ENCODE measurements at regions not wholly inside any gene's neighbourhood (a gene's known extent, or its start where the extent isn't known, plus 50 kb on each side); places are given as distances from the start of the nearest gene placed in this dataset.

DNA sequence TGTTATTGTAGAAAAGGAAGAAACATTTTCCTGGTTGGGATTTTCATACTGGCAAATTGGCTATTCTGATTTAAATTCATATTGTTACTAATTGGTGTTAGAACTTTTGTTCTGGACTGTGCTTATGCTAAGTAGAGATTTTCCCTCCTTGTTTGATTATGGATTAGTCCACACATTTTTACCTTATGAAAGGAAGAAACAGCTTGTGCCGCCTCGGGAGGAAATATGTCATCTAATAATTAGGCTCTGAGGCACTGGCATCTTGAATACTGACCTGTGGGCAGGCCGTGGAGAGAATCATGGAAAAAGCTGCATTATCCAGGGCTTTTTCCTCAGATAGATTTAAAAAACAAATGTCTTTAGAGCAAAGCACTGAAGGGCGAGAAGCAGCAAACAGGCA, 344.3 kb upstream of the TBL1XR1 start:
- Histone ChIP-seq H3K23me2 (ENCODE audit: low read depth, low read length) (no peaks in the 10 kb centered on the region), H3K36me3 (ENCODE audit: control insufficient read depth in 2 of 4, insufficient read depth in 4 of 4, low read length in 3 of 4) (no peaks in the 10 kb centered on the region; a peak in 1 of 8 replicates), H4K91ac (replicated peaks; ENCODE audit: insufficient read length, low read length) (no peak overlapping the region), H3K56ac (replicated peaks; ENCODE audit: insufficient read length, low read depth, low read length) (no peak overlapping the region), H3K9ac (replicated peaks in 1 of 4; ENCODE audit: extremely low read depth in 1 of 4, low read depth in 3 of 4, low read length in 3 of 4) (no peak overlapping the region), H2BK12ac (ENCODE audit: low read depth, low read length) (no peak overlapping the region), H2AK5ac (ENCODE audit: low read depth, low read length) (no peak overlapping the region), H3K27me3 (replicated peaks in 1 of 4; ENCODE audit: control insufficient read depth in 3 of 4, extremely low read depth in 1 of 4, insufficient read depth in 3 of 4, low read length in 3 of 4) (no peaks in the 10 kb centered on the region), H4K20me1 (replicated peaks in 1 of 2; ENCODE audit: control insufficient read depth in 1 of 2, insufficient read depth in 2 of 2, low read length in 2 of 2) (no peaks in the 10 kb centered on the region), H2AFZ (ENCODE audit: low read length) (no peak overlapping the region), H3K79me2 (ENCODE audit: control insufficient read depth in 1 of 2, insufficient read depth in 2 of 2, low read length in 2 of 2) (no peaks in the 10 kb centered on the region), H3K4me2 (ENCODE audit: insufficient read depth in 1 of 2, low read depth in 2 of 2, low read length in 2 of 2) (no peak overlapping the region), H2BK120ac (replicated peaks; ENCODE audit: low read depth, low read length) (no peak overlapping the region), H4K8ac (ENCODE audit: extremely low read depth, insufficient read depth, low read length) (no peak overlapping the region), H3K23ac (ENCODE audit: insufficient read length) (no peak overlapping the region), H3K27ac (ENCODE audit: low read depth, low read length) (no peak overlapping the region), H3K18ac (ENCODE audit: extremely low read depth, low read length) (no peak overlapping the region), H3K4ac (replicated peaks; ENCODE audit: insufficient read length, low read depth, low read length) (no peak overlapping the region), H3K4me3 (ENCODE audit: extremely low read depth in 1 of 4, insufficient read depth in 2 of 4, low read depth in 3 of 4, low read length in 4 of 4) (no peak overlapping the region), H4K5ac (ENCODE audit: insufficient read length, low read depth, low read length) (no peak overlapping the region), H2BK15ac (ENCODE audit: low read length) (no peak overlapping the region), H3K9me3 (ENCODE audit: insufficient read depth in 2 of 2, low read depth in 1 of 2, low read length in 1 of 2) (no peaks in the 10 kb centered on the region), H3K4me1 (replicated peaks in 1 of 4; ENCODE audit: control insufficient read depth in 3 of 4, insufficient read depth in 4 of 4, low read length in 3 of 4) (peaks cover 0 to 7% (median 3%) of the 10 kb centered on the region in 4 experiments; a peak in 4 of 7 replicates), H2BK5ac (ENCODE audit: low read depth, low read length) (no peak overlapping the region), H3K79me1 (ENCODE audit: low read depth, low read length) (no peaks in the 10 kb centered on the region), H3K14ac (ENCODE audit: insufficient read length) (no peak overlapping the region), H2BK20ac (ENCODE audit: low read length) (no peak overlapping the region)
- FAIRE-seq: no peak
- CTCF ChIA-PET (ENCODE audit: partially characterized antibody): no interaction called here
- TF ChIP-seq, protein P1, sequence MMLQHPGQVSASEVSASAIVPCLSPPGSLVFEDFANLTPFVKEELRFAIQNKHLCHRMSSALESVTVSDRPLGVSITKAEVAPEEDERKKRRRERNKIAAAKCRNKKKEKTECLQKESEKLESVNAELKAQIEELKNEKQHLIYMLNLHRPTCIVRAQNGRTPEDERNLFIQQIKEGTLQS (IDR thresholded peaks at IDR 0.05; ENCODE audit: insufficient read depth, low read depth, low read length): no peak
- TF ChIP-seq POLR2A (IDR thresholded peaks at IDR 0.05; ENCODE audit: control extremely low read depth in 1 of 2, low read depth in 2 of 2, low read length in 2 of 2) (no peak), EP300 (IDR thresholded peaks at IDR 0.05; ENCODE audit: borderline replicate concordance in 1 of 2, low read depth in 2 of 2, low read length in 2 of 2) (no peak), SP1 (IDR thresholded peaks at IDR 0.05; ENCODE audit: low read depth, low read length) (no peak), MAX (IDR thresholded peaks at IDR 0.05) (no peak)
- POLR2A ChIA-PET (ENCODE audit: partially characterized antibody): no interaction called here
- 76% methylated on average over 4 of the region's 4 CpGs; no CpG with 5 or more reads in 1 of the 2 experiments for WGBS, 2 experiments (ENCODE audit: extremely low coverage in 1 of 2, insufficient coverage in 1 of 2, insufficient read length in 1 of 2, insufficient replicate concordance in 2 of 2, low coverage in 1 of 2, low lambda C conversion rate in 2 of 2, missing lambda C conversion rate in 1 of 2)
- no peak for DNase-seq (ENCODE audit: low read depth in 1 of 2, low spot score in 2 of 2)
